ENCODE measurements at regions not wholly inside any gene's neighbourhood (a gene's known extent, or its start where the extent isn't known, plus 50 kb on each side); places are given as distances from the start of the nearest gene placed in this dataset.

GRCh38 chr13:76048675-76049375, 412.7 kb downstream of the LMO7 start:
- no peak overlapping the region for H3K4me3 ChIP-seq (ENCODE audit: low read depth, low read length)
- FAIRE-seq = no peak
- TF ChIP-seq CTCF (IDR thresholded peaks at IDR 0.05; ENCODE audit: insufficient read depth, low read length, severe bottlenecking) = no peak
- DNase-seq (ENCODE audit: low read depth) = no peak
- H3K27me3 ChIP-seq (ENCODE audit: control insufficient read depth, insufficient read depth, low read length) = no peaks in the 10 kb centered on the region
- H3K36me3 ChIP-seq (ENCODE audit: control insufficient read depth, insufficient read depth, low read length) = no peaks in the 10 kb centered on the region

- TF ChIP-seq CTCF (IDR thresholded peaks at IDR 0.05; ENCODE audit: insufficient read depth, low read length, severe bottlenecking) = no peak
- H3K36me3 ChIP-seq (ENCODE audit: control insufficient read depth, insufficient read depth, low read length) = no peaks in the 10 kb centered on the region
- H3K27me3 ChIP-seq (ENCODE audit: control insufficient read depth, insufficient read depth, low read length) = no peaks in the 10 kb centered on the region
- no peak for DNase-seq (ENCODE audit: low read depth)
- FAIRE-seq = no peak
- no peak overlapping the region for H3K4me3 ChIP-seq (ENCODE audit: low read depth, low read length)
These were observed 412.0 kb downstream of the LMO7 start for GRCh38 chr13:76048131-76048530.

GRCh38 chr13:76043874-76044273, 407.7 kb downstream of the LMO7 start:
- Histone ChIP-seq H3K36me3 (ENCODE audit: control insufficient read depth, insufficient read depth, low read length) (no peaks in the 10 kb centered on the region), H3K4me3 (ENCODE audit: low read depth, low read length) (no peak overlapping the region), H3K27me3 (ENCODE audit: control insufficient read depth, insufficient read depth, low read length) (no peaks in the 10 kb centered on the region)
- peak; percentile 25 for DNase-seq (ENCODE audit: low read depth)
- FAIRE-seq = no peak
- no peak for TF ChIP-seq CTCF (IDR thresholded peaks at IDR 0.05; ENCODE audit: insufficient read depth, low read length, severe bottlenecking)

DNA sequence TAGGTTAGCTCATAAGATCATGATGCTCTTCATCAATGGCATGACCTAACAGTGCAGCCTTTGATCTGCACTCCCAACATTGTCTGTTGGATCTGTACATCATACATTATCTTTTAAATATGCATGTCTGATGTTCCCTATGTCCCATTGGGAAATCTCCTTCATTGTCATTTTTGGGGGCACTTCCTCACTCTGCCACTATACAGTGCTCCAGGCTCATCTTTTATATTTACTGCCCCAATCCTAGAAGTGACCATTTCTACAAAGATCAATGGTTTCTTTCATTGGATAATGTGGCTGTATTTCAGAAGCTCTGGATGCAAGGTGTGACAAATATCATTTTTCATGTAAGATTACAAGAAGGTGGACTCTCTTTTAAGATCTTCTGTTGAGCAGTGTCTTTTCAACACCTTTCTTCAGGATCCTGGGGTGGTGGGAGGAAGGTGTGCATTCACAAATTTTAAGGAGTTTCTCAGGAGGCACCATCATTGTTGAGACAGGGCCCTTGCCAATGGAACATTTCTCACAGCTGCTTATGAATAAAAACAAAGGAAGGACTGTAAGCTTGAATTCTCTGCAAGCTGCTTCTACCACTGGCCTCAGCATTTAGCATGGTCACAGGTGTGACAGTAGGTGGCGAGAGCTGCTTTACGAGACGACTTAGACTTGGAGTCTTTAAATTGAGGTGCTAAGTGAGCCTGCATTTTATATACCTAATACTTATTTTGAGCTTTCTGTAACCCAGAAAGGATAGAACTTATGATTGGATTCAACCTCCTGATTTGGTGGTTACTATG, 403.0 kb downstream of the LMO7 start:
- TF ChIP-seq CTCF (IDR thresholded peaks at IDR 0.05; ENCODE audit: insufficient read depth, low read length, severe bottlenecking) = no peak
- no peak for FAIRE-seq
- no peaks in the 10 kb centered on the region for H3K36me3 ChIP-seq (ENCODE audit: control insufficient read depth, insufficient read depth, low read length)

DNA sequence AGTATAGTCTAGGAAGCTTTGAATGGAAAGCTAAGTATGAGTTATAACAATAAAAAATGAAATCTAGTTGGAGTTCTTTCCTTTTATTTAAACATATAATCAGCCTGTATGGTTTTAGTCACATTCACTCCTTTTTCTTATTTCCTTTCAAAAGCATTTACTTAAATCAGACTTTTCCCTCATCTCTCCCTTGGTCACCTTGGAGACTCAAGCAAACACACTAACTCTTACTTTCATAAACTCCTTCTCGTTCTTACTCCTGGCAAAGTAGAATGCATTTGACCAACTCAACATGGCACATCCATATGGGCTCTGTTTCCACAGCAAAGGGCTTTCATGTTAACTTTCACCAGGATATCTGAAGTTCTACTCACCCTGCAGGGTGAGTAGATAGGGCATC, 400.0 kb downstream of the LMO7 start:
- H3K4me3 ChIP-seq (ENCODE audit: low read depth, low read length) = no peak overlapping the region
- DNase-seq (ENCODE audit: low read depth) (no peak), FAIRE-seq (no peak)
- H3K27me3 ChIP-seq (ENCODE audit: control insufficient read depth, insufficient read depth, low read length) = no peaks in the 10 kb centered on the region
- H3K36me3 ChIP-seq (ENCODE audit: control insufficient read depth, insufficient read depth, low read length) = no peaks in the 10 kb centered on the region
- no peak for TF ChIP-seq CTCF (IDR thresholded peaks at IDR 0.05; ENCODE audit: insufficient read depth, low read length, severe bottlenecking)

More for the DNA sequence above, 403.0 kb downstream of the LMO7 start:
- DNase-seq (ENCODE audit: low read depth) = no peak
- Histone ChIP-seq H3K27me3 (ENCODE audit: control insufficient read depth, insufficient read depth, low read length) (no peaks in the 10 kb centered on the region), H3K4me3 (ENCODE audit: low read depth, low read length) (no peak overlapping the region)

Measured in bronchial epithelial cell (primary cell).